ENCODE measurements at regions not wholly inside any gene's neighbourhood (a gene's known extent, or its start where the extent isn't known, plus 50 kb on each side); places are given as distances from the start of the nearest gene placed in this dataset.
A peak's percentile ranks its signal among the peaks of the same experiment; 100 is the strongest.

GRCh38 chr7:46715579-46715978, 794.5 kb upstream of the IGFBP3 start:
- TF ChIP-seq POLR2A (IDR thresholded peaks at IDR 0.05) (no peak), CTCF (IDR thresholded peaks at IDR 0.05) (no peak)
- WGBS, 2 donors = 93 to 95% methylated on average over 1 of the region's 1 CpG
- Histone ChIP-seq H3K27ac (no peak overlapping the region), H3K4me3 (replicated peaks in 1 of 3) (no peak overlapping the region), H3K36me3 (no peaks in the 10 kb centered on the region), H3K4me1 (no peaks in the 10 kb centered on the region), H3K27me3 (no peaks in the 10 kb centered on the region), H3K9me3 (no peaks in the 10 kb centered on the region)
- intact Hi-C loops (cut with DNase I) = no loop called here
- no peak for DNase-seq

DNA sequence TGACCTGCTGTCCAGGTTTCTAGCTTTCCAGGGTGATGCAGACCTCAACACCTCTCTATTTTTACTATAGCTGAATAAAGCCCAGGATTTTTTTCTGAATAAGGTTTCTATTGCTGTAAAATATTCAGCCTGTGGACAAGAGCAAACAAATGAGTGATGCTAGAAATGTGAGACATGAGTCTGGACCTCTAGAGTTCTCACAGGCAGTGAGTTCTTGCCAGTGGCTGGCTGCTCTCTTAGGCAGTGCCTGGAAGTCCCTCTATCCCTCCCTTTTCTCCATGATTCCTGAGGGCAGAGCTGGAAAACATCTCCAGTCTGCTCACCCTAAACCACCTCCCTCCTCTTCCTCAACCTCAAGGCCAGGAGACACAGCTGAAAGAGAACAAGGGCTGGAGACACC, 793.8 kb upstream of the IGFBP3 start:
- H3K4me3 ChIP-seq (replicated peaks in 1 of 3) = no peak overlapping the region
- no peak overlapping the region for H3K27ac ChIP-seq
- no peaks in the 10 kb centered on the region for H3K27me3 ChIP-seq
- TF ChIP-seq CTCF (IDR thresholded peaks at IDR 0.05) (no peak), POLR2A (IDR thresholded peaks at IDR 0.05) (no peak)
- H3K9me3 ChIP-seq = no peaks in the 10 kb centered on the region
- no peaks in the 10 kb centered on the region for H3K4me1 ChIP-seq
- no peaks in the 10 kb centered on the region for H3K36me3 ChIP-seq
- intact Hi-C loops (cut with DNase I) = no loop called here
- DNase-seq = no peak

GRCh38 chr7:46713868-46714596, 793.0 kb upstream of the IGFBP3 start:
- no peak overlapping the region for H3K27ac ChIP-seq
- intact Hi-C loops (cut with DNase I) = no loop called here
- H3K36me3 ChIP-seq = no peaks in the 10 kb centered on the region
- H3K4me3 ChIP-seq (replicated peaks in 1 of 3) = no peak overlapping the region
- H3K9me3 ChIP-seq = no peaks in the 10 kb centered on the region
- TF ChIP-seq CTCF (IDR thresholded peaks at IDR 0.05) = no peak
- no peak for TF ChIP-seq POLR2A (IDR thresholded peaks at IDR 0.05)
- 65 to 77% methylated on average over 4 of the region's 4 CpGs for WGBS, 2 donors
- no peaks in the 10 kb centered on the region for H3K27me3 ChIP-seq
- H3K4me1 ChIP-seq = no peaks in the 10 kb centered on the region
- DNase-seq = peak; percentile 4 to 27

DNA sequence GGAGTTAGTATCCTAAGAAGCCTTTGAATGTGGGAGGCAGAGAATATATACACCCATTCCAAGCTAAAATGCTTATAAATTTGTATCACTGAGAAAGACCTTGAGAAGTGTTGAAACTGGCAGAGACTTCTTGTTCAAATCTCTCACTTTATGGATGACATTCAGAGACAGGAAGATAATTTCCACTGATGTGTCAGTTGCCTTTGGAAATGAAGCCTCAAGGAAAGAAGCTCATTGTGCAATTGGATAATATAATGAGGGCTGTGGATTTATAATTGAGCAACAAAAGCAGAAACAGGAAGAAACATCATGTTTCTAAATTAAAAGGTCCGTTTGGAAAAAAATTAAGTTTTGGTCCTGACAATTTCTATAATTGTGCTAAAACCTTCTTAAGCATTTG, 789.9 kb upstream of the IGFBP3 start:
- no peak for DNase-seq
- no peaks in the 10 kb centered on the region for H3K9me3 ChIP-seq
- H3K27ac ChIP-seq = no peak overlapping the region
- TF ChIP-seq POLR2A (IDR thresholded peaks at IDR 0.05) (no peak), CTCF (IDR thresholded peaks at IDR 0.05) (no peak)
- WGBS, 2 donors = 31 to 72% methylated on average over 1 of the region's 1 CpG
- peaks cover 0 to 1% of the 10 kb centered on the region in 2 donors for H3K4me1 ChIP-seq
- H3K36me3 ChIP-seq = no peaks in the 10 kb centered on the region
- intact Hi-C loops (cut with DNase I) = no loop called here
- H3K27me3 ChIP-seq = no peaks in the 10 kb centered on the region
- no peak overlapping the region for H3K4me3 ChIP-seq (replicated peaks in 1 of 3)

DNA sequence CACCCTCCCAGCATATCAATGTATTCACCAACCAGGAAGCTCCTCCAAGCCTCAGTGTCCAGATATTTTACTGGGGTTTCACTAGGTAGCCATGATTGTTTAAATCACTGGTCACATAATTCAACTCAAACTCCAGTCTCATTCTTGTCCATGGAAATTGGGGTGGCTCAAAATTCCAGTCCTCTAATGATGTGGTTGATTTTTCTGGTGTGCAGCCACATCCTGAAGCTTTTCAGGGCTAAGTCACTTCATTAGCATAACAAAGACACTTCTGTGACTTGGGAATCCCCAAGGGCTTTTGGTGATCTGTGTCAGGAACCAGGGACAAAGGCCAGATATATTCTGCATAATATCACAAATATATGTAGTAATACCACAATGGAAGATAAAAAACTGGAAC, 786.9 kb upstream of the IGFBP3 start:
- intact Hi-C loops (cut with DNase I) = no loop called here
- TF ChIP-seq CTCF (IDR thresholded peaks at IDR 0.05) = no peak
- TF ChIP-seq POLR2A (IDR thresholded peaks at IDR 0.05) = no peak

More for the DNA sequence above, 786.9 kb upstream of the IGFBP3 start:
- Histone ChIP-seq H3K36me3 (no peaks in the 10 kb centered on the region), H3K27me3 (no peaks in the 10 kb centered on the region), H3K9me3 (no peaks in the 10 kb centered on the region), H3K4me3 (replicated peaks in 1 of 3) (no peak overlapping the region), H3K27ac (no peak overlapping the region), H3K4me1 (peaks cover 4 to 6% of the 10 kb centered on the region in 2 donors)
- no peak for DNase-seq

Measured in thyroid gland (tissue), 4 donors.